SK-N-SH (cell line): ENCODE measurements at regions not wholly inside any gene's neighbourhood (a gene's known extent, or its start where the extent isn't known, plus 50 kb on each side); places are given as distances from the start of the nearest gene placed in this dataset.

ENCODE experiments used
- EP300 ChIP-seq, 2 experiments: IDR thresholded peaks; 2 replicates each; pipeline versions ENCODE4 v1.4.0 to v1.6.1; 2012; ENCODE audit warnings: borderline replicate concordance in 1 of 2, low read depth in 1 of 2, low read length in 1 of 2
- FOXJ3 ChIP-seq: sonication (generic); formaldehyde crosslinking; IDR thresholded peaks from 2 replicates; pipeline ENCODE4 v1.5.1; 2020; ENCODE audit warnings: mild to moderate bottlenecking, missing genetic modification reagents
- GABPA ChIP-seq: IDR thresholded peaks from 2 replicates; pipeline ENCODE4 v1.4.0; 2012; ENCODE audit warnings: low read depth, mild to moderate bottlenecking
- MEF2A ChIP-seq: IDR thresholded peaks from 2 replicates; pipeline ENCODE4 v1.4.0; 2012; ENCODE audit warnings: low read depth, borderline replicate concordance
- MXI1 ChIP-seq: IDR thresholded peaks from 2 replicates; pipeline ENCODE4 v1.6.1; 2012; ENCODE audit warnings: mild to moderate bottlenecking, low read depth, low read length, improper control_type of control experiment
- NRF1 ChIP-seq: IDR thresholded peaks from 2 replicates; pipeline ENCODE4 v1.6.1; 2012; ENCODE audit warnings: low read depth, mild to moderate bottlenecking, low read length
- POLR2AphosphoS5 ChIP-seq: IDR thresholded peaks from 2 replicates; pipeline ENCODE4 v1.6.1; 2012; ENCODE audit warnings: low read depth, low read length
- RAD21 ChIP-seq: IDR thresholded peaks from 2 replicates; pipeline ENCODE4 v1.6.1; 2012; ENCODE audit warnings: mild to moderate bottlenecking, low read length
- RFX5 ChIP-seq: IDR thresholded peaks from 2 replicates; pipeline ENCODE4 v1.6.1; 2012; ENCODE audit warnings: mild to moderate bottlenecking, improper control_type of control experiment, low read length
- TF ChIP-seq, protein P1 (sequence below): fragments of 200-600 bp; sonication (generic); IDR thresholded peaks from 2 replicates; pipeline ENCODE4 v1.6.1; 2017; ENCODE audit warnings: antibody characterized with exemption, mild to moderate bottlenecking, moderate library complexity
- TF ChIP-seq, protein P2 (sequence below): IDR thresholded peaks from 2 replicates; pipeline ENCODE4; 2012
- TF ChIP-seq, protein P3 (sequence below): IDR thresholded peaks from 2 replicates; pipeline ENCODE4 v1.4.0; 2012; ENCODE audit warnings: low read depth, borderline replicate concordance
- TF ChIP-seq, protein P4 (sequence below): IDR thresholded peaks from 2 replicates; pipeline ENCODE4 v1.6.1; 2012; ENCODE audit warnings: mild to moderate bottlenecking, low read depth, low read length, moderate library complexity

DNA sequence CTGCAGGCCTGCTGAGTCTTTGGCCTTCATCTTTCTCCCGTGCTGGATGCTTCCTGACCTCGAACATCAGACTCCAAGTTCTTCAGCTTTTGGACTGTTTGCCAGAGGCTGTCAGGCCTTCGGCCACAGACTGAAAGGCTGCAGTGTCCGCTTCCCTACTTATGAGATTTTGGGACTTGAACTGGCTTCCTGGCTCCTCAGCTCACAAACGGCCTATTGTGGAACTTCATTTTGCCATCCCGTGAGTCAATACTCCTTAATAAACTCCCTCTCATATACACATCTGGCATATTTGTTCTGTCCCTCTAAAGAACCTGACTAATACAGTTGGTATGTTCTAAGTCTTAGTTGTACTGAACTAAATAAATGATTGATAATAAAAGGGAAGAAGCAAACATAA, 702.8 kb upstream of the LINC00305 start:
- TF ChIP-seq, protein P1, sequence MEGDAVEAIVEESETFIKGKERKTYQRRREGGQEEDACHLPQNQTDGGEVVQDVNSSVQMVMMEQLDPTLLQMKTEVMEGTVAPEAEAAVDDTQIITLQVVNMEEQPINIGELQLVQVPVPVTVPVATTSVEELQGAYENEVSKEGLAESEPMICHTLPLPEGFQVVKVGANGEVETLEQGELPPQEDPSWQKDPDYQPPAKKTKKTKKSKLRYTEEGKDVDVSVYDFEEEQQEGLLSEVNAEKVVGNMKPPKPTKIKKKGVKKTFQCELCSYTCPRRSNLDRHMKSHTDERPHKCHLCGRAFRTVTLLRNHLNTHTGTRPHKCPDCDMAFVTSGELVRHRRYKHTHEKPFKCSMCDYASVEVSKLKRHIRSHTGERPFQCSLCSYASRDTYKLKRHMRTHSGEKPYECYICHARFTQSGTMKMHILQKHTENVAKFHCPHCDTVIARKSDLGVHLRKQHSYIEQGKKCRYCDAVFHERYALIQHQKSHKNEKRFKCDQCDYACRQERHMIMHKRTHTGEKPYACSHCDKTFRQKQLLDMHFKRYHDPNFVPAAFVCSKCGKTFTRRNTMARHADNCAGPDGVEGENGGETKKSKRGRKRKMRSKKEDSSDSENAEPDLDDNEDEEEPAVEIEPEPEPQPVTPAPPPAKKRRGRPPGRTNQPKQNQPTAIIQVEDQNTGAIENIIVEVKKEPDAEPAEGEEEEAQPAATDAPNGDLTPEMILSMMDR = no peak
- TF ChIP-seq RAD21 (no peak), FOXJ3 (CRISPR knock-in tag) (no peak), RFX5 (no peak), GABPA (no peak), MXI1 (no peak), POLR2AphosphoS5 (no peak), MEF2A (no peak), NRF1 (no peak), EP300 (IDR thresholded peaks at IDR 0.05; ENCODE audit: borderline replicate concordance in 1 of 2, low read depth in 1 of 2, low read length in 1 of 2) (no peak)
- TF ChIP-seq, protein P2, sequence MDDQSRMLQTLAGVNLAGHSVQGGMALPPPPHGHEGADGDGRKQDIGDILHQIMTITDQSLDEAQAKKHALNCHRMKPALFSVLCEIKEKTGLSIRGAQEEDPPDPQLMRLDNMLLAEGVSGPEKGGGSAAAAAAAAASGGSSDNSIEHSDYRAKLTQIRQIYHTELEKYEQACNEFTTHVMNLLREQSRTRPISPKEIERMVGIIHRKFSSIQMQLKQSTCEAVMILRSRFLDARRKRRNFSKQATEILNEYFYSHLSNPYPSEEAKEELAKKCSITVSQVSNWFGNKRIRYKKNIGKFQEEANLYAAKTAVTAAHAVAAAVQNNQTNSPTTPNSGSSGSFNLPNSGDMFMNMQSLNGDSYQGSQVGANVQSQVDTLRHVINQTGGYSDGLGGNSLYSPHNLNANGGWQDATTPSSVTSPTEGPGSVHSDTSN = no peak
- TF ChIP-seq, protein P3, sequence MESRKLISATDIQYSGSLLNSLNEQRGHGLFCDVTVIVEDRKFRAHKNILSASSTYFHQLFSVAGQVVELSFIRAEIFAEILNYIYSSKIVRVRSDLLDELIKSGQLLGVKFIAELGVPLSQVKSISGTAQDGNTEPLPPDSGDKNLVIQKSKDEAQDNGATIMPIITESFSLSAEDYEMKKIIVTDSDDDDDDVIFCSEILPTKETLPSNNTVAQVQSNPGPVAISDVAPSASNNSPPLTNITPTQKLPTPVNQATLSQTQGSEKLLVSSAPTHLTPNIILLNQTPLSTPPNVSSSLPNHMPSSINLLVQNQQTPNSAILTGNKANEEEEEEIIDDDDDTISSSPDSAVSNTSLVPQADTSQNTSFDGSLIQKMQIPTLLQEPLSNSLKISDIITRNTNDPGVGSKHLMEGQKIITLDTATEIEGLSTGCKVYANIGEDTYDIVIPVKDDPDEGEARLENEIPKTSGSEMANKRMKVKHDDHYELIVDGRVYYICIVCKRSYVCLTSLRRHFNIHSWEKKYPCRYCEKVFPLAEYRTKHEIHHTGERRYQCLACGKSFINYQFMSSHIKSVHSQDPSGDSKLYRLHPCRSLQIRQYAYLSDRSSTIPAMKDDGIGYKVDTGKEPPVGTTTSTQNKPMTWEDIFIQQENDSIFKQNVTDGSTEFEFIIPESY = no peak
- TF ChIP-seq, protein P4, sequence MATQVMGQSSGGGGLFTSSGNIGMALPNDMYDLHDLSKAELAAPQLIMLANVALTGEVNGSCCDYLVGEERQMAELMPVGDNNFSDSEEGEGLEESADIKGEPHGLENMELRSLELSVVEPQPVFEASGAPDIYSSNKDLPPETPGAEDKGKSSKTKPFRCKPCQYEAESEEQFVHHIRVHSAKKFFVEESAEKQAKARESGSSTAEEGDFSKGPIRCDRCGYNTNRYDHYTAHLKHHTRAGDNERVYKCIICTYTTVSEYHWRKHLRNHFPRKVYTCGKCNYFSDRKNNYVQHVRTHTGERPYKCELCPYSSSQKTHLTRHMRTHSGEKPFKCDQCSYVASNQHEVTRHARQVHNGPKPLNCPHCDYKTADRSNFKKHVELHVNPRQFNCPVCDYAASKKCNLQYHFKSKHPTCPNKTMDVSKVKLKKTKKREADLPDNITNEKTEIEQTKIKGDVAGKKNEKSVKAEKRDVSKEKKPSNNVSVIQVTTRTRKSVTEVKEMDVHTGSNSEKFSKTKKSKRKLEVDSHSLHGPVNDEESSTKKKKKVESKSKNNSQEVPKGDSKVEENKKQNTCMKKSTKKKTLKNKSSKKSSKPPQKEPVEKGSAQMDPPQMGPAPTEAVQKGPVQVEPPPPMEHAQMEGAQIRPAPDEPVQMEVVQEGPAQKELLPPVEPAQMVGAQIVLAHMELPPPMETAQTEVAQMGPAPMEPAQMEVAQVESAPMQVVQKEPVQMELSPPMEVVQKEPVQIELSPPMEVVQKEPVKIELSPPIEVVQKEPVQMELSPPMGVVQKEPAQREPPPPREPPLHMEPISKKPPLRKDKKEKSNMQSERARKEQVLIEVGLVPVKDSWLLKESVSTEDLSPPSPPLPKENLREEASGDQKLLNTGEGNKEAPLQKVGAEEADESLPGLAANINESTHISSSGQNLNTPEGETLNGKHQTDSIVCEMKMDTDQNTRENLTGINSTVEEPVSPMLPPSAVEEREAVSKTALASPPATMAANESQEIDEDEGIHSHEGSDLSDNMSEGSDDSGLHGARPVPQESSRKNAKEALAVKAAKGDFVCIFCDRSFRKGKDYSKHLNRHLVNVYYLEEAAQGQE = no peak
